NCI-H2171 (cell line): ENCODE measurements at regions not wholly inside any gene's neighbourhood (a gene's known extent, or its start where the extent isn't known, plus 50 kb on each side); places are given as distances from the start of the nearest gene placed in this dataset.

Experiments
- DNase-seq: peaks from one replicate; lab custom pipeline; 2025; lab: John Stamatoyannopoulos, UW

DNA sequence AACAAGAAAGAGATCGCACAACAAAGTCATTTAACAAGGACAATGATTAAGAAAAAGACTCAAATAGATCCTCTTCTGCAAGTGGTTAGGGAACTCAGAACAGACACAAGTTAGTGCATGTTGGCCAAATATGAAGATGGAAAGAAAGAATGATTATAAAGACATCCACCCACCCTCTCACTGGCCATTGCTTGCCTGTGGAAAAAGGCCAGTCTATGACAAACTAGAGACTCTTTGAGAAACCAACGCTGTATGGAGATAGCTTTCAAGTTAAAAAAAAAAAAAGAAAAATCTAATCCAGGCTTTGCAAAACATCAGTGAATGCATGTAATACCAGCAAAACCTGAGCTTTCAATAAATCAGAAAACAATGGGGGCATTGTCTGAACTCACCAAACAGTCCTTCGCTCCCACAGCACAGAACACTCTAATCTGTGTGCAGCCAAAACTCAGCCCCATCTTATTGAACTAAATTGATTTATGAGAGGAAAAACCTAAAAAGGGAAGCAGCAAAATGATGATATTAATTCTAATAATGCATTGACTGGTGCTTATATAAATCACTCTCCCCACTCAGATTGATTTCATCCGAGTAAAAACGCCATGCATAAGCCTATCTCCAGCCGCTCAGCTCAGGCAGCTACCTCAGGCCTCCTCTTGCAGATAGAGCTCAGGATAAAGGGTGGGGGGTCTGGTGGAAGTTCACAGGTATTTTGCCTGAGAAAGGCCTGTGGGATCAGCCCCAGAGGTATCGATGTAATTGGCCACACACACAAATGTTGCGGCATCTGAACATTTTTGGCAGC lies 547.1 kb downstream of the CCDC171 start:
- DNase-seq: no peak

DNA sequence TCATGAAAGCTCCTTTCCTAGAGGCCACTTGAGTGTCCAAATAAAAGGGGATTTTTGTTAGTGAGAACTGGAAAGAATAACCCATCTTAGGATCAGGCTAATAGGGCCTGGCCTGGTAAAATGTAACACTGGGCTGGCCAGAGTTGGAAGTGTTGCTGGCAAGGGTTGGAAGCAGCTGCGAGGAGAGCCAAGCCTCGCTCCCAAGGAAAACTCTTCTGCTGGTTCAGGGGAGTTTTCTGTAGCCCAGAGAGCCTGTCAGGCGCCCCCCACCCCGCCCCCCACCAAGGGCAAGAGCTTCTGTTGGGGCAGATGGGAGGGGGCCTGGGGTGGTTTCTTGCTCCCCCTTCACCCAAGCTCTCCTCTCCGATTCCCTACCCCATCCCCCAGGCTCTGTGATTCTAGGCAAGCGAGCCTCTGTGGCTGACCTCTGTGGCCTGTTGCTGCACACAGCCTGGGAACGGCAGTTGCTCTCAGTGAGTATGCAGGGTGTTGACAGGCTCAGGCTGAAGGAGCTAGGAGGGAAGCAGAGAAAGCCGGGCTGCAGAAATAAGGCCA lies 547.8 kb downstream of the CCDC171 start:
- DNase-seq: no peak

DNA sequence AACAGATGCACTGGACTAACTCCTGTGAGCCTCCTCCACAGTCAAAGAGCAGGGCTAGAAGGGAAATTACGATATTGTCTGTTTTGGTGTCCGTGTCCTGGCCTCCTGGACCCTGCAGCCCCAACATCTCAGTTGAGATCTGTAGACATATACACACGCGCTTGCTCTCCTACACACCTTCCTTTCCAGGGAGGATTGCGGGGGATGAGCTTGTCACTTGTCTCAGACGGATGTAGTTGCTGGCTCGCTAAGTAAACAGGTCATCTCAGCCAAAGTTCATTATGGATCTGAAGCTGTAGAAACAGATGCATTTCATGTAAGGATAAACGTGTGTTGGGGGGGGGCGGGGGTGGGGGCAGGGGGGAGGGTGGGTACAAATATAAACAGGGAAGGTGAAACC lies 549.3 kb downstream of the CCDC171 start:
- DNase-seq: no peak

DNA sequence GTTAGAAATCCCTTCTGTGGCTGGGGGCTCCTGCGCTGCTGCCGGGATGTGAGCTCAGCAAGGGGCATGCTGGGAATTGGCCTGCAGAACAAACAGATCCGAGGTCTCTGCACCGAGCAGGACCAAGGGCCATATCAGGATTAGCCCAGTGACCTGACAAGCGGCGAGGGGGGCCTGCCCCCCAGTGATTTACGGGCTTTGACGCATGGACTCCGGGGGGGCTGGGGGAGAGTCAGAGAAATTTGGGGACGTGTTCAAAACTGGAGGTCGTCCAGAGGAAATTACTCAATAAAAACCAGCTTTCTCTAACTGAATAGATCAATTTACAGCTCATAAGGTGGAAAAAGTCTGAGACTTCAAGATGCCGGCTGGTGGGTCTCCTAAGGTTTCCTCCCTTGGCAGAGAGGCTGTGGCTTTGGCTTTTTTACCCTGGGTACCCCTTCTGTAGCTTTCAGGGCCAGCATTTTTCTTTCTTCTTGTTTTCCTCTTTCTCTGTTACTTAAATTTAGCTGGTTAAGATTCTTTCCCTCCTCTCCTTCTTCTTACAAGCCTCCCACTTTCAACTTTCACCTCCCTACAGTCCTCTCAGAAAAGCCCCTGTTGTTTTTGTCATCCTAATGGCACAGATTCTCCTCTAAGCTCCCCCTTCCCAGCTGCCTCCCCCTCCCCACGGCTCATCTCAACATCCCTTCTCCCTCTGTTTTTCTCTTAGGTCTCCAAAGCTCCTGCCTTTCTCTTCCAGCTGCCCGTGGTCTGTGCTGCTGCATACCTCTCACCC lies 551.0 kb downstream of the CCDC171 start:
- no peak for DNase-seq

DNA sequence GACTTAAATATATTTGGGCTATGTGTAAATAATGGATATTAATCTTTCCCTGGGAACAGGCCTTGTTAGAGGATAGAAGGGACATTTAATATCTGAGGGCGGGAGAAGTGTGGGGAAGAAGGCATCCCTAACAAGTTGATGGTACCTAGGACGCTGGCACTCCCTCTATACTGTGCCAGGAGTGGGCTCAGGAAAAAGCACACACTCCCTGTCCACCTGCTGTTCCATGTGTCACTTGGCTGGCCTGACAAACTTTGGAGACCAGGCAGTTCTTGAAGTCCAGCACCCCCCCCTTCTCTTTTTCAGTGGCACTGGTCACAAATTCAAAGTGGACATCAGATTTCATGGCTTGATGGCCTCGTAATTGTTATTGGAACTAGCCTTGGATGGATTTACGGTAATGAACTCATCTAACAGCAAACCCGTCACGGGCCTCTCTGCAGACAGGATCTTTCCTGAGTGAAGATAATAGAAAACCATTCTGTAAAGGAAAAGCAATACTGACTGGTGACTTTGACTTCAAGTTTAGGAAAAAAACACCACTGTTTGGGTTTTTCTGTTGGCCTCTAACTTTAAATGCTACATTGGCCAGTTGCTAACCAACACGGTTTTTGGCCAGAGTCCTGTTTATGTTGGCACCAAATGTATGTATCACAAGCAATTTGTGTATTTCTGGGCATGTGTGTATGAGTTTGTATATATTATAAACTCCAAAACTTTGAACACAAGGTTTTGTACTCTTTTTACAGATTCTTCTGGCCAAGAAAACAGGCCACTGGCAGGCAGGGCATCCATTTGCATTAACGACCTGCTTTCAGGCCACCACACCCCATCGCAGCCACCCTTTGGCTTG lies 552.6 kb downstream of the CCDC171 start:
- no peak for DNase-seq

DNA sequence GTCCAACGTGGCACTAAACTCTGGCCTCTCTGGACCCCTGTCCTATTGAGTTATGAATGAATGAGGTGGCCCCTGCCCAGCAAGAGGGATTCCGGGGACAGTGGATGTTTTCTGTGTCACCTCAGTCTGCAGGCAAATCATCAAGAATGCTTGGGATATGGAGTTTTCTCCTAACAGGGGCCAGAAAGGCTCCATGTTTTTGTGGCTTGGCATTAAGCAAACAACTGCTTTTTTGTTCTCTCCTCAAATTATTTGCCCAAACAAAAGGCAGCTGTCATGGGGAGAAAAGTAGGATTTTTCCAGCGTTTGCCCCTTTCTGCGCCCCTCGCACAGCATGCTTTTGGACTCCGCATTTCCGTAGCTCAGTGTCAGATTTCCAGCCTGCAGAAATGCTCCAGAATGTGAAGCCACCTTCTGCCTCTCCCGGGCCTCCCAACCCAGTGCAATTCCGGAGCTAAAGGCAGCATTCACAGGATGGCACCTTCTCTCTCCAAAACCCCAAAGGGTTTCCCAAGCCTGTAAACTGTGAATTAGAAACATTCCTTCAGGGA lies 553.3 kb downstream of the CCDC171 start:
- DNase-seq: no peak

DNA sequence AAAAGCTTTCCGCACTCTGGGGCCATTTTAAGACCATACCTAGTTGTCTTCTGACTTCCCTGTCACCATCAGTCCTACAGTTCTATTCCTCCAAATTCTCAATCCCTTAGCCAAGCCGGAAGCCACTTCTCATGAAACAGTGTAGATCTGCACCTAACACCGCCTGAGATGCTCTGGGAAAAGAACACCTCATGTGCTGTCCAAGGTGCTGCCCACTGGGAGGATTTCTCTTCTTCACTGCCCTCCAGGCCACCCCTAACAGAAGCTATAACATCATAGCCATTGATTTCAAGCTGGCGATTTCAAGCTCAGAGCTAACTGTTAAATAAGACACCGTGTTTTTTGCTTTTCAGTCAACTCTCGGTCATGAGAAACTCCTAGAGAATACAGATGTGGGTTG lies 559.3 kb downstream of the CCDC171 start:
- DNase-seq: no peak

DNA sequence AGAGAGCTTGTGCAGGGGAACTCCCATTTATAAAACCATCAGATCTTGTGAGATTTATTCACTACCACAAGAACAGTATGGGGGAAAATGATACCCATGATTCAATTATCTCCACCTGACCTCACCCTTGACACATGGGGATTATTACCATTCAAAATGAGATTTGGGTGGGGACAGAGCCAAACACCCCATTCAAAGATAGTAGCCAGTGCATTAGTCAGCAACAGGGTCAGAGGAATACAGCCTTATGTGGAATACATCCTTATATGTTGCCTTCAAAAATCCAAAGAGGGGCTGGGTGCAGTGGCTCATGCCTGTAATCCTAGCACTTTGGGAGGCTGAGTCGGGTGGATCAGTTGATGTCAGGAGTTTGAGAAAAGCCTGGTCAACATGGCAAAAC lies 563.2 kb downstream of the CCDC171 start:
- no peak for DNase-seq

DNA sequence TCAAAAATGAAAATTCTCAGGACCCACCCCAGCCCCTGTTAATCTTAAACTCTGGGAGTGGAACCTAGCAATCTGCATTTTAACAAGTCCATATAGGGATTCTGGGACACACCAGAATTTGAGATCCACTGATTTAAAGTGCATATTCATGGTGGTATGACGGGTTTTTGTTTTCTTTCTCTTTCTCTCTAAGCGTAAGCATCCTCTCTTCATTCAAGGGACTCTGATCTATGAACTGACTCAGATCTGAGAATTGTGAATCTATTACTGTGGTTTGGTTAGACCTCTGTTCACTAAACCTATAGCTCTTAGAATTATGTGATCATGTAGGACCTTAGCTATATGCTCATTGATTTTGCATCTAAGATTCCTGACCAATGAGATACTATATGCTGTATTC lies 565.2 kb downstream of the CCDC171 start:
- DNase-seq: no peak

DNA sequence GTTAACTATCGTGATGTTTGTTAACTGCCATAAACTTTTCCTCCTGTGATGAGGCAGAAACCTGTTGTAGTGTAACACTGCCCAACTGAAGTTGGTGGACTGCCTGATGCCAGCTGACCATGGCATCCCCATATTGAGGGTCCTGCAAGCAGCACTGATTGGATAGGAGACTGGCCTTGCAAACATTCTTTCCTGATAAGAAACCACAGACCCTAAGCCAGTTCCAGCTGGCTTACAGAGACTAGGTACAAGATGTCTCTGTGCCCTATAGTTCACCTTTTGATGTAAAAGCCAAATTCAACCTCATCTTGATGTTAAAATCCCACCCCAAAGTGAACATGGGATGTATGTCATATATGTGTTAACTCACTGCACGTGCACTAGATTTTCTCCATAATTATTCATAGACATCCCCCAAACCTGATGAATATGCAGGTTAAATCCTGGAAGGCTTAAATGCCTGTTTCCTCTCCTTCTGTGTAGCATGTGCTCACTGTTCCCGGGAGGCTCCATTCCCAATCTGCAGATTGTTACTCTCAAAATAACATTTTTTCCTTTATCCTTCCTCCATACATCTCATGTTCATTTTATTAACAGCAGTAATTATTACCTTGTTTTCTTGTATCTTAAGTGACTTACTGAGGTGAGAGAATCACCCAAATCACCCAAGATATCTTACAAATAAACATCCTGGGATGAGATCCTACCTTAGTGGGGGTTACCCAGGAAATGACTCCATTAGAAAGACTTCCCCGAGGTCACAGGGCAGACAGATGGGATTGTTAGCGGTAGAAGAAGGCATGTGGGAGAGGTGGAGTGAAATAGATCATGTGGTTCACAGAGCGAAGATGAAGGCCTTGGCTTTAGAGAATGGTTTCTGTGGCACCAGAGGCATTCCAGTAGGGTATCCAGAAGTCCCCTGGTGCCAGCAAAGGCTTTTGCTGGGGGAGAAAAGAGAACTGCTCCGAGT lies 566.7 kb downstream of the CCDC171 start:
- DNase-seq: no peak

DNA sequence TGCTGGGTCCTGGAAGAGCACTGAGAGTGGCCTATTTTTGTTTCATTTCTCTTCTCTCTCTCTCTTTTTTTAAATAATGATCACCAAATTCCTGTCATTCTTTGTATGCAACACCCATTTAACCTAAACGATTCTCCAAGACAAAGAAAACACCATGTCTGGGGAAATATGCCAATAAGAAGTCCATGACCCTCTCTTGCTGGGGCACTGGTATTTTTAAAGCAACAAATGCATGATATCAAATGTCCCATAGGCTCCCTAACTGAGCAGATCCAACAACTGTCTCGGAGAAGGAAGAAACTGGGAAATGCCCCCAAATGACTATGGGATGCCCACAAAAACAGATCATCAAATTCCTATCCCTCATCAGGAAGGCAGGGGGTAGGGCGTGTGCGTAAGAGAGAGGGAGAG lies 567.4 kb downstream of the CCDC171 start:
- DNase-seq: no peak

DNA sequence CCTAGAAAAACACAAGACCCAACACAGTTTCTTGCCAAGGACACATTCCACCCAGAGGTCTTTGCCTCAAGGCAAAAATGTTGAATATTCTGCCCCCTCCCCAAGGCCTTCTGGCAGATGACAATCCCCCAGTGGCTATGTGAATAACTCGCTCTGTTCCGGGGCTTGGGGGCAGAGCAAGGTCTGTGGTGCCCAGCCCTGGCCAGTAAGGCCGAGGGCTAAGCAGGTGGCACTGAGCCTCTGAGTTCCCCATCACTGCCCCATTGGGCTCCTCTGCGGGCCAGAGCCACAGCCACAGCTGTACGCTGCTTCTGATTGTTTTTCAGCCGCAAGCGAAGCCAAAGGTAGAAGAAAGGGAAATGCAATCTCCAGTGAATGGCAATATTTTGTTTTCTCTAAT lies 567.9 kb downstream of the CCDC171 start:
- no peak for DNase-seq

DNA sequence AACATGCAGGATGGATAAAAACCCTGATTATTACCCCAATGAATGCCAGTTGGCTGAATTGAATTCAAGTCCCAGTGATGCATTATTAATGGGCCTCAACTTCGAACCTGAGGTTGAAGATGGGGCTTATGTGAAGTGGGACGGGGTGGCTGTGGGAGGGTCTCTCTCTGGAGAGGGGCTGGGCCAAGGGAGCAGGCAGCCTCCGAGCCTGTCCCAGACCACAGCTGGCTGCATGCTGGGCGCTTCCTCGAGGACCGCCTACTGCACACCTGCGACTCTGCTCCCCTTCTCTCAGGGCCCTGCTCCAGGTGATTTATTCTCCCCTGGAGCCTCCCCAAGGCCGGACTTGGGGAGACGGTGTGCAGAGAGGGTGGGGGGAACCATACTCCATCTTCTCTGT lies 568.3 kb downstream of the CCDC171 start:
- DNase-seq: no peak

DNA sequence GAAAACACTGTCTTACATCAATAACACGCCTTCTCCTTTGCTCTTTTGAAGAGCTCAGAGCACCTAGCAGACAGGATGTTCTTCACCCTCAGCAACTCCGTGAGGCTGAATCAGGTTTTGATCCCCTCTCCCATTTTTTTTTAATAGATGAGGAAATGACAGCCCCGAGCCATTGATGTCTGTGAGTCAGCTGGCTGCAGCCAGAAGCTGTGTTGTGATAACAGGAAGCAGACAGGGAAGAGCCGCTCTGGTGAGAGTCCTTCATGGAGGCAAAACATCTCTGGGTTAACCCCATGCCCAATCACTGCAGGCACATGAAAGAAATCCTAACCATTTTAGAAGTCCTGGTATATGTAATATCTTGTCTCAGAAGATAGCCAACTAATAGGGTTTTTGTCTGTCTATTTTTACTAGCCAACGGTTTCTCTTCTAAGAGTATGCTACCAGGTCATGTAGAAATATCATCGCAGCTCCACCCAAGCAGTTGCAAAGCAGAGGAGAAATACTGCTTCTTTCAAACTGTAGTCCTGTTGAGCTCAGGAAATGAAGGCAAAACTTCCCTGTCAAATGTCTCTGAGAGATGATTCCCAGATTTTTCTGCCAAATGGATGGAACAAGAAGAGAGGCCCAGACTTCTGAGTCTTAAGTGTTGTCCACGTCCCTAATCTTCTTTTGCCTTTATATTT lies 568.9 kb downstream of the CCDC171 start:
- no peak for DNase-seq

DNA sequence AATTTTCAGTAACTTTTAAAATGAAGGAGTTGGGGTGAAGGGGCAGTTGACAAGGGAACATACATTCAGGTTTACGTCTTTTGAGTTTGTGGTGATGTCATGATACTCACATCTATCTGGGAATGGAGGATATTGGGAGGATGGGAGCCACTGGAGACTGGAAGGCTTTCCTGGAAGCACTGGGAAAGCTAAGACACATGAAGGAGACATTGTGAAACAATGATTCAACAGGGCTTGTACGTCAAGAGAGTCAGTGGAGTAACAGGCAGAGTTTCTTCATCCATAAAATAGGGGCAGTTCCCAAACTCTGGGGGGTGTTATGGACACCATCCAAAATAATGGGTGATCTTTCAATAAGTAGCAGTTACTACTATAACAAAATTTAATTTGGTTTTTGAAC lies 572.8 kb downstream of the CCDC171 start:
- no peak for DNase-seq

DNA sequence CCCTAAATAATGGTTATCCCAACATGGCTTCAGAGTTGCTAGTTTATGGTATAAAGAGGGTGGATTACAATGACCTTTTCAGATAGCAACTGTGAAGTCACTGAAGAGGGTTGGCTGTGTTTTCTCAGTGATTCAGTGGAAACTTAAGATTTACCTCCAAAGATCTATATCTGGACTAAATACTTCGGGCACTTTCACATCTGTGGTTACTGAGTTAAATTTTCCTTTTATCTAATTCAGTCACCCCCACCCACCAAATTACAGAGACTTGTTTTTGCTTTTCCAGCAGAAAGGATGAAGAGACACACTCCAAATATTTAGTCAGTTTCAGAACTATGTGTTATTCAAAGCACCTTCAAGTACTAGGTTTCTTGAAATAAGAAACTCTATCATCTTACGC lies 573.2 kb downstream of the CCDC171 start:
- DNase-seq: no peak

DNA sequence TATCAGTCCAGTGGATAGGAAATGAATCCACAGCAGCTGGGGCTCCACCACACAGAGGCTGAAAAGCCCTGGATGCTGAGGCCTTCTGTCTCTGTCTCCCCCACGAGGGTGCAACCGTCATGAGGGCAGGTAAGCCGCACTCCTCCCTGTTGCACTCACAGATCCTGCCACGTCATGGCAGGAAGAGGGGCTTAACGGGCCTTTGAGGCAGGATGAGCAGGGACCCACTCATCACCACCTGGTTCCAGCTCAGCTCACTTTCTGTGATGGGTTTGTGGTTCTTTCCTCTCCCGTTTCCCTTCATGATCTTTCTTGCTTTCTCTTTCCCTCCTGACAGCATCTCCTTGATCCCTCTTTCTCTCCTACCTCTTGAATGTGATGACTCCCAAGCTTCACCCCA lies 575.2 kb downstream of the CCDC171 start:
- no peak for DNase-seq

DNA sequence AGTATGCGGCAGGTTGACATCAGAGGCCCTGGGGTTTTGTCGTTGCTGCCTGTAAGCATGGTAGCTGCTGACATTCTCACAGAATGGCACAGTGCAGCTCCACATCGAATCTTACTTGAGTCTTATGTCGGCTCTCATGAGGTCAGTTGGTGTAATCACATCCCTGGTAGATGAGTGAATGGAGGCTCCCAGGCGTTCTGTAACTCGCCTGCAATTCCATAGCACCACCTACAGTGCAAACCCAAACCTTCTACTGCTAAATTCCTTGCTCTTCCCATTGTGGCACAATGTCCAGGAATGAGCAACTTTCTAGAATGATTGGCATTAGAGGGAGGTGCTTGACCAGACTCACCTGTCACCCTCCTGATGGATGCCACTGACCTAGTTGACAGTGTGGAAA lies 578.4 kb downstream of the CCDC171 start:
- DNase-seq: no peak

DNA sequence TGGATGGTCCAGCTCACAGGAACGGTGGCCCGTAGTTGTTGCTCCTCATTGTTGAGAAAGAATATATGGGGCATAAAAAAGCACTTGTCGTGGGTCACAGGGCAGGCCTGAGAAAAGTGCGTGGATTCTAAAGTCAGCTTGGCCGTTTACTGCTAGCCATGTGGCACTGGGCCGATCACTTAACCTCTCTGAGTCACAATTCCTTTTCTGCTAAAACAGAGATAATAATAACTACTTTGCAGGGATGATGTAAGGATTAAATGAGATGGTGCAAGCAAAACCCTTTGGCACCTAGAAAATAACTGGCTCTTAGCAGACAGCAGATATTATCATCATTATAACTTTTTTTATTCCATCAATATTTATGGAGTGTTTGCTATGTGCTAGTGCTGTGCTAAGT lies 579.7 kb downstream of the CCDC171 start:
- no peak for DNase-seq

DNA sequence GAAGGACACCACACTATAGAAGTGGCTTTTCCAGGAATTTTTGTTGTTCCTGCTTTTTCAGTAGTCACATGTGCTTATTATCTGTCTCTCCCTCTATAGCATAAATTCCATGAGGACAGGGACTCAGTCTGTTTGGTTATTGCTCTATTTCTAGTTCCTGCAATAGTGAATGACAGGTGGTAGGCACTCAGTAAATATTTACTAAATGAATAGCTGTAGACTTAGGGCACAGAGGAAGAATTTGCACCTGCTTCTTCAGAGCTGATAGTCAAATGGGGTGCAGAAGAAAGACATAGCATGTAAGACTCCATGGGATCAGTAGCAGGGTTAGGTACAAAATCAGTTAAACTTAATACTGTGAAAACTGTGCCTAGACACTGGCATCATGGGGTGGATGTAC lies 580.2 kb downstream of the CCDC171 start:
- DNase-seq: no peak
